MM.1S (cell line): ENCODE measurements at regions not wholly inside any gene's neighbourhood (a gene's known extent, or its start where the extent isn't known, plus 50 kb on each side); places are given as distances from the start of the nearest gene placed in this dataset.

ENCODE experiments used
- EZH2phosphoT487 ChIP-seq: fragments of 300-600 bp; sonication (generic); IDR thresholded peaks from 2 replicates; pipeline ENCODE4 v1.6.1; 2018; ENCODE audit warnings: antibody characterized with exemption, low read length
- TF ChIP-seq, protein P1 (sequence below): fragments of 300-600 bp; sonication (generic); IDR thresholded peaks from 2 replicates; pipeline ENCODE4 v1.5.1; 2016; ENCODE audit warnings: antibody characterized with exemption, low read length, mixed read lengths

DNA sequence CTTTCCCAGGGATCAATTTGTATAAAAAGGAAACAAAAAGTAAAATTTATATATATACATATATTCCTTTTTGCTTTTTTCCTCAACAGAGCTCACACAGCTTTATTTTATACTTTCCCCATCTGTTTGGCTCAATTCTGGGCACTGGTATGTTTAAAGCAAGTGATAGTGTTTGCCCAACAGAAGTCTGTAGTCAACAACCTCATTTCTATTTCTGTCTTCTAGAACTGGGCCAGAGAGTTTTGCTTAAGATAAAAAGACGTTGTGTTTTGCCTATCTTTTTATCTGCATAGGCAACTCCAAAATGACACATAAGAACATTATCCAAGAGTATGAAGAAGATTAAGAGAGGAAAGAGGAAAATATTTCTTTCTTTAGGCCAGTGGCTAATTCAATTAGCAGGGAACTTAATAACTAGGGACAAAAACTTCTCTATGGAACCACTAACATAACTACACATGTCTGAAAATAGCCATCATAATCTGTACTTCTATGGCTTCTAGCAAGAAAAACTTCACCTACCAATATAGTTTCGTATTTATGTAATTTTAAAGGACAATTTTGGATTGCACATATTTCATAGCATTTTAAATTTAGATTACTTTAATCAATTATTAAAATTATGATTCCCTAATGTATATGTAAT is 1300.5 kb downstream of the ARAP2 start:
- TF ChIP-seq, protein P1, sequence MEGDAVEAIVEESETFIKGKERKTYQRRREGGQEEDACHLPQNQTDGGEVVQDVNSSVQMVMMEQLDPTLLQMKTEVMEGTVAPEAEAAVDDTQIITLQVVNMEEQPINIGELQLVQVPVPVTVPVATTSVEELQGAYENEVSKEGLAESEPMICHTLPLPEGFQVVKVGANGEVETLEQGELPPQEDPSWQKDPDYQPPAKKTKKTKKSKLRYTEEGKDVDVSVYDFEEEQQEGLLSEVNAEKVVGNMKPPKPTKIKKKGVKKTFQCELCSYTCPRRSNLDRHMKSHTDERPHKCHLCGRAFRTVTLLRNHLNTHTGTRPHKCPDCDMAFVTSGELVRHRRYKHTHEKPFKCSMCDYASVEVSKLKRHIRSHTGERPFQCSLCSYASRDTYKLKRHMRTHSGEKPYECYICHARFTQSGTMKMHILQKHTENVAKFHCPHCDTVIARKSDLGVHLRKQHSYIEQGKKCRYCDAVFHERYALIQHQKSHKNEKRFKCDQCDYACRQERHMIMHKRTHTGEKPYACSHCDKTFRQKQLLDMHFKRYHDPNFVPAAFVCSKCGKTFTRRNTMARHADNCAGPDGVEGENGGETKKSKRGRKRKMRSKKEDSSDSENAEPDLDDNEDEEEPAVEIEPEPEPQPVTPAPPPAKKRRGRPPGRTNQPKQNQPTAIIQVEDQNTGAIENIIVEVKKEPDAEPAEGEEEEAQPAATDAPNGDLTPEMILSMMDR: no peak
- no peak for TF ChIP-seq EZH2phosphoT487
